ENCODE measurements at regions not wholly inside any gene's neighbourhood (a gene's known extent, or its start where the extent isn't known, plus 50 kb on each side); places are given as distances from the start of the nearest gene placed in this dataset.

GRCh38 chr12:109648521-109648920 is 65.1 kb upstream of the FAM222A start:
- TF ChIP-seq EZH2 (IDR thresholded peaks at IDR 0.05; ENCODE audit: low read length) (no peak), CTCF (optimal IDR thresholded peaks at IDR 0.05 in 1 of 3, IDR thresholded peaks at IDR 0.05 in 1 of 3, conservative IDR thresholded peaks at IDR 0.05 in 1 of 3; ENCODE audit: extremely low read depth in 1 of 3, insufficient read depth in 2 of 3, low read length in 3 of 3) (no peak)

Measured in keratinocyte (primary cell).